GM03348 (cell line): ENCODE measurements at regions not wholly inside any gene's neighbourhood (a gene's known extent, or its start where the extent isn't known, plus 50 kb on each side); places are given as distances from the start of the nearest gene placed in this dataset.
A peak's percentile ranks its signal among the peaks of the same experiment; 100 is the strongest.
"Not testable (repeated sequence)": the region's sequence is repeated elsewhere in the genome, so short reads cannot be mapped to it uniquely, and the experiment has no call there.

Source experiments
- DNase-seq: peaks from one replicate; pipeline ENCODE4 v3.0.0; 2012; ENCODE audit warnings: low spot score

- DNase-seq, result peak; percentile 49
These were observed 74.3 kb upstream of the GUCY1A1 start for GRCh38 chr4:155592179-155592937.

- no peak for DNase-seq
These were observed 74.9 kb upstream of the GUCY1A1 start for GRCh38 chr4:155591738-155592143.

DNA sequence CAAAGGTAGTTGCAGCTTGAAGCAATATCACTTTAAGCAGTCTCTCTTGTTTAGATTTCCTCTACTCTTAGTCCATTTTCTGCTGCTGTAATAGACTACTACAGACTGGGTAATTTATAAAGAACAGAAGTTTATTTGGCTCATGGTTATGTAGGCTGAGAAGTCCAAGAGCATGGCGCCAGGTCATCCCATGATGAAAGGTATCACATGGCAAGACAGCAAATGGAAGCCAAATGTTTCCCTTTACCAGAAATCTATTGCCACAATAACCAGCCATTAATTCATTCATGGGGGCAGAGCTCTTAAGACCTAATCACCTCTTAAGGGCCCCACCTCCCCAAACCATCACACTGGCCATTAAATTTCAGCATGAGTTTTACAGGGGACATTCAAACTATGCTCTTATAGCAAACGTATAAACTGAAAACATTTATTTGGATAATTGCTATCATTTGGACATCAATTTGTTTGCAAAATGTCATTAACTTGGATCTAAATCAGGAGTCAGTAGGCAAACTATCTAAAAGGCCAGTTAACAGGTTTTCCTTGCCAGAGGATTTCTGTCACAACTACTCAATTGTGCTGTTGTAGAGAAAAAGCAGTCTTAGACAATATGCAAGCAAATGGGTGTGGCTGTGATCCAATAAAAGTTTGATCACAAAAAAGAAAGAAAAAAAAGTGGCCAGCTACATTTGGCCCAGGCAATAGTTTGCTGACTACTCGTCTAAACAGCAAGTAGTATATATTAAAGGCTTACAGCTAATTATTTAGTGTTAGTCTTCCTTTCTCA, 75.7 kb upstream of the GUCY1A1 start:
- no peak for DNase-seq

DNA sequence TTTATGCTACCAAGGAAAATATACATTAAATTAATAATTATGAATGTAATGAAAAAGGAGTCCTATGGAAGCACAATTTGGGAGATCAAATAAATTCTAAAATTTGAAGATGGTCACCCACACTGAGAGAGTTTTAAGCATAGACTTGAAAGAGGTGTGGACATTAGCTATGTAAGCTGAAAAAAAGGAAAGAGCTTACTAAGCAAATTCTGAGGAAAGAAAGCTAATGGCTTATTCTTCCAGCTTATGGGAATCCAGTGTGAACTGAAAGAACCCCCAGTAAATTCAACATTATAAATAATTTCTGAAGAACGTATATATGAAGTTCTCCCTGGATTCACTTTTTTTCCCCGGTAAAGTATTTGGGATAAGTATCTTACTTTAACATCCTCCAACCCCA, 78.2 kb upstream of the GUCY1A1 start:
- DNase-seq, result no peak

- no peak for DNase-seq
These were observed 78.9 kb upstream of the GUCY1A1 start for GRCh38 chr4:155587766-155588165.

DNA sequence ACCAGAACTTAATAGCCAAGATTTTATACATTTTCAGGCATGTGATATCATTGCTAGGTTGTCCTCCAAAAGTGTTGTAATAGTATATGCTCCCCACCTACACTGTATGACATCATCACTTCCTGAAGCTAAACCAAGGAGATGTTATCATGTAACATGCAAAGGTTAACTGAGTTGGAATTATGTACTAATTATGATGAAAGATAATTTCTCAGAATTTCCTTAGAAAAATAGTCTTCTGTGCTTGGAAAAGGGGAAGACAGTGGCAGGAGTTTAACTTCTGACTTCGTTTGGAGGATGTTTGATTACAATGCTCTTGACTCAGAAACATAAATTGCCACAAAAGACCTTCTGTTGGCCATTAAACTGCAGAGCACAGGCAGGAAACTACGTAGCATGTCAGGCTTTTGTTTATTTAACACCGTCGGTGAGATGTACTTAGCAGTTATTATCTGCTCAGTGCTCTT, 83.6 kb upstream of the GUCY1A1 start:
- peak; percentile 14 for DNase-seq

DNA sequence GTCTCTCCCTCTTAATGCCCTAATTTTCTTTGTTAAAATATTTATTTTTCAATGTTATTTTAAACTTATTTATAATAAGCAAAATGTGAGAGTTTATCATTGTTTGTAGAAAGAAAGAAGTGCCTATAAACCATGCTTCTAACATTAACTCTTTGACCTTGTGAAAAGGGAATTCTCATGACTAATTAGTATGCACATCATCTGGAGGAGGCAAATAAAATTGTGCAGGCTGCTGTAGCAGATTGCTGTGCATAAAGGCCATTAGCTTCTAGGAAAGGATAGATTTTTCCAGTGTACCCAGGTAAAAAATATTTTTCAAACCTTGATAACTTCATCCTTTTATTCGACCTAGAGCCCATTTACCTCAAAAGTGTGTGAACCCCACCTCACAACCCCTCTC, 84.6 kb upstream of the GUCY1A1 start:
- DNase-seq, result no peak

- peak; percentile 24 for DNase-seq
These were observed 87.8 kb upstream of the GUCY1A1 start for GRCh38 chr4:155578726-155579370.

GRCh38 chr4:155578219-155578618, 88.4 kb upstream of the GUCY1A1 start:
- DNase-seq, result no peak

- DNase-seq, result not testable (repeated sequence)
These were observed 92.3 kb upstream of the GUCY1A1 start for GRCh38 chr4:155574329-155574728.

DNA sequence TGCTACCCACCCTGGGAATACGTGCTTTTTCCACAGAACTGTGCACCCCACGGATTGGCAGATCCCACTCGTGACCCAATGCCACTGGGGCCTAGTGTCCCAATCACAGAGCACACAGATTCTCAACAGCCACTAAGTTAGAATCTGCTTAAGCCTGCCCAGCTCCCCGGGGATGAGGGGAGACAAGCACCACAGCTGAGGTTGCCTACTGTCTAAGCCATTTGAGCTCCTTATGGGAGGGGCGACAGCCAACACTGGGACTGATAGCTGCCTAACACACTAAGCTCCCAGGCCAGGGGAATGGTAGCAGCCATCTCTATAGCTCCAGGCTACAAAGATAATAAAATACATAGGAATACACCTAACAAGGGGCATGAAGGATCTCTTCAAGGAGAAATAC, 93.5 kb upstream of the GUCY1A1 start:
- no peak for DNase-seq

GRCh38 chr4:155572106-155572703, 94.4 kb upstream of the GUCY1A1 start:
- DNase-seq, result no peak

- no peak for DNase-seq
These were observed 95.3 kb upstream of the GUCY1A1 start for GRCh38 chr4:155571184-155571944.

GRCh38 chr4:155570661-155571060, 96.0 kb upstream of the GUCY1A1 start:
- DNase-seq, result no peak

- peak; percentile 50 for DNase-seq
These were observed 96.6 kb upstream of the GUCY1A1 start for GRCh38 chr4:155569960-155570515.

DNA sequence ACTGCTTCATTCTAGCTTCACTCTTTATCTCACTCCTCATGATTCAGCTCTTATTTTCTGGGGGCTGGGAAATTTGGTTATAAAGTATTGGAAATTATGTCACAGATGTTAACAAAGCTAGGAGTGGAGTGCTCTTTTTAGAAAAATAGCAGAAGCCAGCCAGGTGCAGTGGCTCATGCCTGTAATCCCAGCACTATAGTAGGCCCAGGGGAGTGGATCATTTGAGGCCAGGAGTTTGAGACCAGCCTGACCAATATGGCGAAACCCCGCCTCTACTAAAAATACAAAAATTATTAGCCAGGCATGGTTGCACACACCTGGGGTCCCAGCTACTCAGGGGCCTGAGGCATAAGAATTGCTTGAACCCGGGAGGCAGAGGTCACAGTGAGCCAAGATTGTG, 97.2 kb upstream of the GUCY1A1 start:
- no peak for DNase-seq

DNA sequence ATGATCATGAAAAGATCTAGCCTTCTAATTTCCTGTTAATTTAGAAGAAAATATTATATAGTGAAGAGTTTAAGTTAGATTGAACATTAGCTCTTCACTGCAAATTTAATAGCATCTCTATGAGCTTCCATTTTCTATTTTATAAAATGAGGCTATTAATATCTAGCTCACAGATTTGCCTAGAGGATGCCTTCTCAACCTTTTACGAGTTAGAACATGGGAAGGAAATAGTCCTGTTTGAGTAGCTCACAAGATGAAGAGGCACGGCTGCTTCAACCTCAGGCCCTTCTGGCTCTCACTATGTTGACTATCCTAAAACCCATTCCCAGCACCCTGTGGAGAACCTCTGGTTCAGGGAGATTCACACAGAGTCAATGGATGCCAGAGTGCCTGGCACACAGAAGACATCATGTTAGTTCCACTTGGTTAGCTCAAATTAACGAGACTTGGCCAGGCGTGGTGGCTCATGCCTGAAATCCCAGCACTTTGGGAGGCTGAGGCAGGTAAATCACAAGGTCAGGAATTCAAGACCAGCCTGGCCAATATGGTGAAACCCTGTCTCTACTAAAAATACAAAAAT, 97.9 kb upstream of the GUCY1A1 start:
- DNase-seq, result no peak

DNA sequence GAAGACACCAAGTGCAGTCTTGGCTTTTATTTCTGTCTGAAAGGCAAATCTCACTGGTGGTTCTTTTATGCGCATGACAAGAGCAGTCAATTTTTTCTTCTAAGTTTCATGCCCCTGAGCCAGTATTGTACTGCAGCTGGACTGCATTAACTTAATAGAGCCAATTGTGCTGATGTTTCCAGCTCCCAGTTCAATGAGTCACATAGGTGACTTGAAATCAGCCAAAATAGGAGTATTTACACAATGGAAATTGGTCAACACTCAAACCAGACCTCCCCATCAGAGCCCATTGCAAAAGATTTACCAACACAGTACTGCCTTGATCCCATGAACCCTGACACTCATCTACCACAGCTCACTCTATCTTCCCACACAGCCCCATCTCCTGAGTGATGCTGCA, 100.3 kb upstream of the GUCY1A1 start:
- no peak for DNase-seq

GRCh38 chr4:155565776-155566175, 100.9 kb upstream of the GUCY1A1 start:
- DNase-seq, result no peak

DNA sequence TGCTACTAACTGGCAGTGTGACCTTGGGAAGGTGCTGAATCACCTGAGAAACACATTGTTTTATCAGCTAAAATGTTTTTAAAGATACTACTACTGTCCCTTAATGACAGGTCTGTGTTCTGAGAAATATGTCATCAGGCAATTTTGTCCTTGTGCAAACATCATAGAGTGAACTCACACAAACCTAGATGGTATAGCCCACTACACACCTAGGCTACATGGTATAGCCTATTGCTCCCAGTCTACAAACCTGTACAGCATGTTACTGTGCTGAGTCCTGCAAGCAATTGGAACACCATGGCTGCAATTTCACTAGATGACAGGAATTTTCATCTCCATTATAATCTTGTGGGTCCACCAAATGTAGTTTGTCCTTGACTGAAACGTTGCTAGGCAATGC, 101.3 kb upstream of the GUCY1A1 start:
- no peak for DNase-seq

- no peak for DNase-seq
These were observed 101.8 kb upstream of the GUCY1A1 start for GRCh38 chr4:155564880-155565279.
